ENCODE measurements at regions not wholly inside any gene's neighbourhood (a gene's known extent, or its start where the extent isn't known, plus 50 kb on each side); places are given as distances from the start of the nearest gene placed in this dataset.

DNA sequence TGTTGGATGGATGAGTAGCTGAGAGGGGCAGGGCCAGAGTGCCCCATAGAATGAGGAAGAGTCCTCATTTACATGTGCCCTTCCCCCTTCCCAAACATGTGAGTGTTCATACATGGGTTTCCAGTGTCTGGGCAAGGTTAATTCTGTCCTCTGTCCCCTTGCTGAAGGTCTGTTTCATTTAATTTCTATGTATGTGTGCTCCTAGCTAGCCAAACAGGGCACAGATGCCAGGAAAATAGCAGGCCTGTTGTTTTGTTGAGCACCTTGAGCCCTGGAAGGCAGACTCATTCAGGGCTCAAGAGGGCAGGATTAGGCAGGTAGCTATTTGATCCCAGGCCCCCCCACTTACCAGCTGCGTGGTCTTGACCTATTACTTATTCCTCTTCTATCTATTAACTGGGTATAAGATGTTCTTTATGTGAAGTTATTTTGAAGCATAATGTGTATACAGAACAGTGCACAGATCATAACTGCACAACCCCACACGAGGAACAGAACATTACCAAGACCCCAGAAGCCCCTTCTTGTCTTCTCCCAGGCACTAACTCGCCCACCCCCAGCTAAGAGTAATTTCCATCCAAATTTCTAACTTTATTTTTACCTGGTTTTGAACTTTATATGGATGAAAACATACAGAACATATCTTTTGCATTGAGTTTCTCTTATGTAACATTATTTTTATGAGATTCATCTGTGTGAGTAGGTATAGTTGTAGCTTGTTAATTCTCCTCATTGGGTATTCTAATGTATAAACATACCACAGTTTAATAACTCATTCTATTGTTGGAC is 164.3 kb downstream of the RPIA start:
- no peak for TF ChIP-seq CTCF (IDR thresholded peaks at IDR 0.05)
- TF ChIP-seq POLR2A (IDR thresholded peaks at IDR 0.05), result no peak
